ENCODE measurements at regions not wholly inside any gene's neighbourhood (a gene's known extent, or its start where the extent isn't known, plus 50 kb on each side); places are given as distances from the start of the nearest gene placed in this dataset.
"Not testable (repeated sequence)": the region's sequence is repeated elsewhere in the genome, so short reads cannot be mapped to it uniquely, and the experiment has no call there.

DNA sequence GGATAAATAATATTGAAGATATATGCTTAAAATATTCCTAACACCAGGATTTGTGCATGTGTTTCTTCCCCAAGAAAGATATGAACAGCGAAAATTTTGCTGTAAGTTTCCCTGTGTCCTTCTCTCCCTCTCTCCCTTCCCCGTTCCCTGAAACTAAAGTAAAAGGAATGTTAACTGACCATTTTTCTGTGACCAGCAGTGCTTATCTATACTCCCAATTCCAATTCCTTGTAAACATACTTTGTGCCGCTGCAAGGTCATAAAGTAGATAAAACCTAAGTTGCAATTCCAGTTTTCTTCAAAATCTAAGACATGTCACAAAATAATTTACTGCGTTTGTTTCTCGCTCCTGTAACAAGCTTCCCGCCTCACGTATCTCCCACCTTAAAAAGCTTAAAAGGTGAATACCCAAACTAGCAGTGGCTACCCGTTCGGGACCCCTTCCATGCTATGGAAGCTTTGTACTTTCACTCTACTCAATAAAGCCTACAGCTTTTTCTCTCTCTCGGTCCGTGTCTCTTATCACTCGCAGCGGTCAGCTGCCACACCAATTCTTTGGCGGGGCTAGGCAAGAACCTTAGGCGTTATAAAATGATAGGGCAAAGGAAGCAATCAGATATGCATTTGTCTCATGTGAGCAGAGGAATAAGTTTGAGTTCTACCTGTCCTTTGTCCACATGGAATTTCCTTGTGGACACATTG is 1798.0 kb downstream of the EFNA5 start:
- TF ChIP-seq, protein P1, sequence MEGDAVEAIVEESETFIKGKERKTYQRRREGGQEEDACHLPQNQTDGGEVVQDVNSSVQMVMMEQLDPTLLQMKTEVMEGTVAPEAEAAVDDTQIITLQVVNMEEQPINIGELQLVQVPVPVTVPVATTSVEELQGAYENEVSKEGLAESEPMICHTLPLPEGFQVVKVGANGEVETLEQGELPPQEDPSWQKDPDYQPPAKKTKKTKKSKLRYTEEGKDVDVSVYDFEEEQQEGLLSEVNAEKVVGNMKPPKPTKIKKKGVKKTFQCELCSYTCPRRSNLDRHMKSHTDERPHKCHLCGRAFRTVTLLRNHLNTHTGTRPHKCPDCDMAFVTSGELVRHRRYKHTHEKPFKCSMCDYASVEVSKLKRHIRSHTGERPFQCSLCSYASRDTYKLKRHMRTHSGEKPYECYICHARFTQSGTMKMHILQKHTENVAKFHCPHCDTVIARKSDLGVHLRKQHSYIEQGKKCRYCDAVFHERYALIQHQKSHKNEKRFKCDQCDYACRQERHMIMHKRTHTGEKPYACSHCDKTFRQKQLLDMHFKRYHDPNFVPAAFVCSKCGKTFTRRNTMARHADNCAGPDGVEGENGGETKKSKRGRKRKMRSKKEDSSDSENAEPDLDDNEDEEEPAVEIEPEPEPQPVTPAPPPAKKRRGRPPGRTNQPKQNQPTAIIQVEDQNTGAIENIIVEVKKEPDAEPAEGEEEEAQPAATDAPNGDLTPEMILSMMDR (conservative IDR thresholded peaks at IDR 0.05; ENCODE audit: low read length): no peak
- no peak for DNase-seq (ENCODE audit: low read depth)
- H3K4me3 ChIP-seq (ENCODE audit: low read length): no peak overlapping the region

DNA sequence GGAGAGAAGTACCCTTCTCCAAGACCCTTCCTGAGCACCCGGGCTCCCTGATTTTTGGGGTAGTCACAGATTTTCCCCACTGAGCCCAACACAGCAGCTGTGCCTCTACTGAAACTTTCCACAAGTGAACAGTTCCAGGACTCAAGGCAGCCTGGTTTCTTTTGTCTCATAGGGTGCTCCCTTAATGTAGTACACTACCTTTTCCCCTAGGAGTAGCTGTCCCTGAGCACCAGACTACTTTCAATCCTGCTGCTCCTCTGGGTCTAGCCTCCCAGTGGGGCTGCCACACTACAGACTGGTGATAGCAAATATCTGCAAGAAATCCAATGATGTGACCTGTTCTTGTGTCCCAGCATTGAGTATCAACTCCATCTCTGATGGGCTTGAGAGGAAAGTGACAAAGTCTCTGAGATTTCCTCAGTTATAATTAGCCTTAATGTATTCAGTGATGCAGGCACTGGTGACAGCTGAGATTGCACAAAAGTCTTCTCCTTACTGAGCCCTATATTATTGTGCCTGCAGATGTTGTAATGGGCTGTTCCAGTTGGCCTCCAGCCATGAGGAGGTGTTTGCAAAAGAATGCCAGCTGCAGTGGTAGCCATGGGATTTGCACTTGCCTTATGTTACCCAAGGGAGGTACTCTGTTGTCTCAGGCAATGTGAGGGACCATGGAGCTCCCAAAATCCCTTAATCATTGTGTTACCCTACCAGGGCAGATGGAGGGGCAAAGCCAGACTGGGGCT is 1802.5 kb downstream of the EFNA5 start:
- DNase-seq (ENCODE audit: low read depth): peak; percentile 1
- no peak overlapping the region for H3K4me3 ChIP-seq (ENCODE audit: low read length)
- TF ChIP-seq, protein P1 (conservative IDR thresholded peaks at IDR 0.05; ENCODE audit: low read length): no peak

DNA sequence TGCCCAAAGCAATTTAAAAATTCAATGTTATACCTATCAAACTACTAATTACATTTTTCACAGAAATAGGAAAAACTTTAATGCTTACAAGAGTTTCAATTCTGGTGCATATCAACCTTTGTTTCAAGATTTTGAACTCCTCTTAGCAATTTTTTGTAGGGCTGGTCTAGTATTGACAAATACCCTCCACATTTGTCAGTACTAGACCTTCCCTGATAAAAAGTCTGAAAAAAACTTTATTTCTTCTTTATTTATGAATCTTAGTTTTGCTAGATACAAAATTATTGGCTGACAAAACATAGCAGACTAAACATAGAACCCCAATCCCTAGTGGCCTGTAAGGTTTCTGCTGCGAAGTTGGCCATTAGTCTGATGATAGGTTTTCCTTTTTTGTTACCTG is 1804.9 kb downstream of the EFNA5 start:
- no peak overlapping the region for H3K4me3 ChIP-seq (ENCODE audit: low read length)
- no peak for DNase-seq (ENCODE audit: low read depth)
- TF ChIP-seq, protein P1 (conservative IDR thresholded peaks at IDR 0.05; ENCODE audit: low read length): no peak

DNA sequence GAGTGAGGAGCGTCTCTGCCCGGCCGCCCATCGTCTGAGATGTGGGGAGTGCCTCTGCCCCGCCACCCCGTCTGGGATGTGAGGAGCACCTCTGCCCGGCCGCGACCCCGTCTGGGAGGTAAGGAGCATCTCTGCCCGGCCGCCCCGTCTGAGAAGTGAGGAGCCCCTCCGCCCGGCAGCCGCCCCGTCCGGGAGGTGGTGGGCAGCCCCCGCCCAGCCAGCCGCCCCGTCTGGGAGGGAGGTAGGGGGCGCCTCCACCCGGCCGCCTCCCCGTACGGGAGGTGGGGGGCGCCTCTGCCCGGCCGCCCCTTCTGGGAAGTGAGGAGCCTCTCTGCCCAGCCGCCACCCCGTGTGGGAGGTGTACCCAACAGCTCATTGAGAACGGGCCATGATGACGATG is 1811.4 kb downstream of the EFNA5 start:
- H3K4me3 ChIP-seq (ENCODE audit: low read length): not testable (repeated sequence)

GRCh38 chr5:105849701-105850100 is 1821.0 kb downstream of the EFNA5 start:
- TF ChIP-seq, protein P1 (conservative IDR thresholded peaks at IDR 0.05; ENCODE audit: low read length): no peak
- H3K4me3 ChIP-seq (ENCODE audit: low read length): no peak overlapping the region
- no peak for DNase-seq (ENCODE audit: low read depth)

More for the DNA sequence above, 1811.4 kb downstream of the EFNA5 start:
- not testable (repeated sequence) for DNase-seq (ENCODE audit: low read depth)

DNA sequence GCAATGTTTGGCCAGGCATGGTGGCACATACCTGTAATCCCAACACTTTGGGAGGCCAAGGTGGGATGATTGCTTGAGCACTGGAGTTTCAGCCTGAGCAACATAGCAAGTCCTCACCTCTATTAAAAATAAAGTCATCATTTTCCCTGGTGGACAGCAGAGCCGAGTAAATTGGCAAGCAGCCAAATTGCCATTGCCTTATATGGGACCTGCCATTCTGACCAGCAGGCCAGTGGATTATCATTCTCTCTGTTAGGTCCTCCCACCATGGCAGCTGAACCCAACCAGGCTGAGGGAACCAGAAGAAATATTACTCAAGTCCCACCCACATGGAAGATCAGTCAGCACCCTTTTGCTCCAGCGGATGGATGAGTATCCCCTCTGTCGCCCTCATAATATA is 1829.9 kb downstream of the EFNA5 start:
- H3K4me3 ChIP-seq (ENCODE audit: low read length): no peak overlapping the region
- no peak for DNase-seq (ENCODE audit: low read depth)
- TF ChIP-seq, protein P1 (conservative IDR thresholded peaks at IDR 0.05; ENCODE audit: low read length): no peak

DNA sequence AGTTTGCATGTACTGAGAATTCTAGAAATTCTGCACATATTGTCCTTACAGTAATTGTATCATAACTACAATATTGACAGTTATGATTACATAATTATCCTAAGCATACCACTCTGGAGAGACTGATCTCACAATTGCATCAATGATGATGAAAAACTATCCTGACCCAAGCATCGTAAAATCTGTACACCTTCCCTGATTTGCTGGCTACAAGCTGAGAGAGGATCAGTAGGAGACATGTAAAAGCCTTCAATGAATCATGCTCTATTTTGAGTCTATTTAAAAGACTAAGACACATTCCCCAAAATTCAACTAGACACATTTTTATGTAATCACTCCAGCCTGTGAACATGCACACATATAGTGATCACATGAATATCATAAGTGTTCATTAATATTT is 1833.8 kb downstream of the EFNA5 start:
- TF ChIP-seq, protein P1 (conservative IDR thresholded peaks at IDR 0.05; ENCODE audit: low read length): no peak
- no peak overlapping the region for H3K4me3 ChIP-seq (ENCODE audit: low read length)
- no peak for DNase-seq (ENCODE audit: low read depth)
